Astrocyte (in vitro differentiated cells and primary cell): ENCODE measurements at regions not wholly inside any gene's neighbourhood (a gene's known extent, or its start where the extent isn't known, plus 50 kb on each side); places are given as distances from the start of the nearest gene placed in this dataset.

ENCODE experiments used
- DNase-seq: peaks from one replicate; pipeline ENCODE4 v3.0.0-alpha.2; 2010; ENCODE audit warnings: low read depth
- FAIRE-seq: peaks from 2 replicates; lab custom pipeline; 2011; peaks lifted over from hg19 to GRCh38; lab: Jason Lieb, UNC
- H2AFZ ChIP-seq: 2 replicates; pipeline ENCODE4 v1.6.0; 2012; ENCODE audit warnings: low read depth, low read length, inconsistent platforms
- H3K27ac ChIP-seq: 2 replicates; pipeline ENCODE4 v1.5.1; 2011; ENCODE audit warnings: low read depth, low read length, inconsistent platforms
- H3K27me3 ChIP-seq: 2 replicates; pipeline ENCODE4 v1.6.0; 2011; ENCODE audit warnings: low read length, inconsistent platforms; ENCODE audit not compliant: insufficient read depth
- H3K36me3 ChIP-seq: 2 replicates; pipeline ENCODE4 v1.5.1; 2011; ENCODE audit warnings: low read length, inconsistent platforms; ENCODE audit not compliant: insufficient read depth
- H3K4me1 ChIP-seq: 2 replicates; pipeline ENCODE4 v1.5.1; 2011; ENCODE audit warnings: low read length, inconsistent platforms; ENCODE audit not compliant: insufficient read depth
- H3K4me2 ChIP-seq: 2 replicates; pipeline ENCODE4 v1.6.0; 2012; ENCODE audit warnings: low read length, inconsistent platforms
- H3K4me3 ChIP-seq: 2 replicates; pipeline ENCODE4 v1.5.1; 2011; ENCODE audit warnings: low read depth, mild to moderate bottlenecking, low read length, inconsistent platforms; ENCODE audit not compliant: insufficient read depth
- H3K79me2 ChIP-seq: 2 replicates; pipeline ENCODE4 v1.6.0; 2012; ENCODE audit warnings: mild to moderate bottlenecking, low read length, inconsistent platforms; ENCODE audit not compliant: insufficient read depth
- H3K9ac ChIP-seq: 2 replicates; pipeline ENCODE4 v1.6.0; 2012; ENCODE audit warnings: mild to moderate bottlenecking, low read length, inconsistent platforms
- H3K9me3 ChIP-seq: 2 replicates; pipeline ENCODE4 v1.5.1; 2012; ENCODE audit warnings: low read depth, mild to moderate bottlenecking, low read length, inconsistent platforms; ENCODE audit not compliant: insufficient read depth
- H4K20me1 ChIP-seq: 2 replicates; pipeline ENCODE4 v1.6.0; 2012; ENCODE audit warnings: low read length, inconsistent platforms; ENCODE audit not compliant: insufficient read depth
- H3K27ac Mint-ChIP-seq: one replicate; pipeline ENCODE4 v1.8.0; 2021; ENCODE audit warnings: mild to moderate bottlenecking, mixed read lengths; ENCODE audit not compliant: unreplicated experiment
- H3K27me3 Mint-ChIP-seq: one replicate; pipeline ENCODE4 v1.8.0; 2021; ENCODE audit warnings: low read depth, mixed read lengths; ENCODE audit not compliant: unreplicated experiment
- H3K36me3 Mint-ChIP-seq: one replicate; pipeline ENCODE4 v1.8.0; 2021; ENCODE audit warnings: low read depth, mixed read lengths; ENCODE audit not compliant: unreplicated experiment
- H3K4me1 Mint-ChIP-seq: one replicate; pipeline ENCODE4 v1.8.0; 2021; ENCODE audit warnings: low read depth, mixed read lengths; ENCODE audit not compliant: unreplicated experiment
- H3K4me3 Mint-ChIP-seq: one replicate; pipeline ENCODE4 v1.8.0; 2021; ENCODE audit warnings: mild to moderate bottlenecking, moderate library complexity, mixed read lengths; ENCODE audit not compliant: unreplicated experiment
- H3K9me3 Mint-ChIP-seq: one replicate; pipeline ENCODE4 v1.8.0; 2021; ENCODE audit warnings: mild to moderate bottlenecking, mixed read lengths; ENCODE audit not compliant: unreplicated experiment
- CTCF ChIP-seq: IDR thresholded peaks from 2 replicates; pipeline ENCODE4 v1.5.1; 2011; ENCODE audit warnings: low read depth, mild to moderate bottlenecking, inconsistent platforms, low read length, moderate library complexity; ENCODE audit not compliant: insufficient read depth
- EZH2 ChIP-seq: IDR thresholded peaks from 2 replicates; pipeline ENCODE4 v1.6.1; 2012; ENCODE audit warnings: mild to moderate bottlenecking, low read length, inconsistent platforms; ENCODE audit not compliant: insufficient read depth

DNA sequence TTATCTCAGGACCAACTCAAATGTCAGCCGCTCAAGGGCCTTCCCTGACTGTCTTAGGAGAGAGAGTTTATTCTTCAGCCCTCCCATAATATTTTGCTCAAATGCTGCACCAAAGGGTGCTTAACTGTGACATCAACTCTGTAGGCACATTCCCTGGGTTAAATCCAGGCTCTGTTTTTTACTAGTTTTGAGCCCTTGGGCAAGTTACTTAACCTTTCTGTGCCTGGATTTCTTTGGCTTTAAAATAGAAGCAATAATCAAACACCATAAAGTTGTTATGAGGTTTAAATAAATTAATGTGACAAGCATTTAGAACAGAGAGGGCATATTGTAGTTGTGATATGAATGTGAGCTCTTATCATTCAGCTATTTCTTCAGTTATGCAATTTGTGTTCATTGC is 54.2 kb upstream of the LIMCH1 start:
- Histone ChIP-seq H2AFZ (no peak overlapping the region), H3K27me3 (peaks cover 2% of the 10 kb centered on the region), H3K4me2 (no peak overlapping the region), H3K9ac (no peak overlapping the region), H3K27ac (no peak overlapping the region), H4K20me1 (no peaks in the 10 kb centered on the region), H3K4me1 (no peaks in the 10 kb centered on the region), H3K9me3 (no peaks in the 10 kb centered on the region), H3K79me2 (no peaks in the 10 kb centered on the region), H3K4me3 (no peak overlapping the region), H3K36me3 (no peaks in the 10 kb centered on the region)
- Mint-ChIP-seq H3K36me3 (no peaks in the 10 kb centered on the region), H3K4me3 (no peak overlapping the region), H3K27ac (no peak overlapping the region), H3K9me3 (peaks cover 2% of the 10 kb centered on the region), H3K4me1 (no peaks in the 10 kb centered on the region), H3K27me3 (peaks cover 10% of the 10 kb centered on the region)
- FAIRE-seq, result no peak
- TF ChIP-seq EZH2 (no peak), CTCF (no peak)
- DNase-seq, result no peak

DNA sequence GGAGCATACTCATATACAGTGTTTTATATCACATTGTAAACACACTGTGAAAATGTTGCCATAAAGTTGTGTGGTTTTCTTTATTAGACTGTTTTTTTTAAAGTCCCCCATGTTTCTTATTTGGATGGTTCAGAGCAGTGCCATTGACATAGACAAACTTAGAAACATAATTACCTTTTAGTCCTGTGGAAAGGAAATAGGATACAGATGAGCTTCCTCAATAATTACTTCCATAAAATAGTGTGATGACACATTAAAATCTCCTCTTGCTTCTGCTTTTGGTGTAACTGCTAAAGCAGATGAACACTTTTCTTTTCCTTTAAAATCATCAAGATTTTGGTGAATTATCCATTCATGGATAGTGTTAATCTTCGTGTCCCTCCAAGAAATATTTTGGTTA is 52.9 kb upstream of the LIMCH1 start:
- no peaks in the 10 kb centered on the region for H4K20me1 ChIP-seq
- Mint-ChIP-seq H3K4me3 (no peak overlapping the region), H3K4me1 (no peaks in the 10 kb centered on the region), H3K27ac (no peak overlapping the region), H3K27me3 (peaks cover 10% of the 10 kb centered on the region), H3K36me3 (no peaks in the 10 kb centered on the region), H3K9me3 (peaks cover 2% of the 10 kb centered on the region)
- H2AFZ ChIP-seq, result no peak overlapping the region
- peaks cover 2% of the 10 kb centered on the region for H3K27me3 ChIP-seq
- no peaks in the 10 kb centered on the region for H3K36me3 ChIP-seq
- FAIRE-seq (no peak), DNase-seq (no peak)
- no peak overlapping the region for H3K9ac ChIP-seq
- no peak overlapping the region for H3K27ac ChIP-seq
- TF ChIP-seq CTCF (no peak), EZH2 (no peak)
- no peak overlapping the region for H3K4me3 ChIP-seq
- H3K9me3 ChIP-seq, result no peaks in the 10 kb centered on the region
- no peak overlapping the region for H3K4me2 ChIP-seq
- H3K79me2 ChIP-seq, result no peaks in the 10 kb centered on the region
- no peaks in the 10 kb centered on the region for H3K4me1 ChIP-seq

DNA sequence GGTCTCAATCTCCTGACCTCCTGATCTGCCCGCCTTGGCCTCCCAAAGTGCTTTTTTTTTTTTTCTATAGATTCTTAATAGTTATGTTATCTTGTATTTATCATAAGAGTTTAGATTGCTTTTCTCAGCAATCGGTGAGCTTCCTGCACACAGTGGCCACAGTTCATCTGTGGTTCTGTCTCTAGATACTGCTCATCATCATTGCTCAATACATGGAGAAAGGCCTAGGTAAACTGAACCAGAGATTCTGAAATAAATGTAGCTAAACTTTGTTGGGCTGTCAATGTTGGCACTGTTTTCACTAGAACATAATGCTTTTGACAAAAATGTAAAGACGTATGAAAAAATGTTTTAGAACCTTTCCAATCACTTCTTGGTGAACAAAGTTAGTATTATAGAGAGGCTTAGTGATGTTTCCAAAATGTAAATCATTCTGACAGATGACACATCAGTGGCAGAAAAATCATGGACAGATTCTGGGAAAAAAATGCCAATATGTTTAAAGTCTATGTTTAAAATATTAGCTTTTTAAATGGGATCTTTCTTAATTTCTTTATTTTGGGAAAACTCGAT is 50.0 kb upstream of the LIMCH1 start:
- Histone ChIP-seq H3K9ac (no peak overlapping the region), H3K36me3 (no peaks in the 10 kb centered on the region), H3K27me3 (peaks cover 2% of the 10 kb centered on the region), H3K9me3 (no peaks in the 10 kb centered on the region), H3K27ac (no peak overlapping the region), H3K4me2 (no peak overlapping the region), H3K4me3 (no peak overlapping the region), H2AFZ (no peak overlapping the region), H3K79me2 (no peaks in the 10 kb centered on the region), H4K20me1 (no peaks in the 10 kb centered on the region), H3K4me1 (no peaks in the 10 kb centered on the region)
- Mint-ChIP-seq H3K36me3 (no peaks in the 10 kb centered on the region), H3K27ac (no peak overlapping the region), H3K27me3 (peaks cover 10% of the 10 kb centered on the region), H3K4me1 (no peaks in the 10 kb centered on the region), H3K4me3 (no peak overlapping the region), H3K9me3 (peaks cover 13% of the 10 kb centered on the region)
- TF ChIP-seq CTCF (no peak), EZH2 (no peak)
- no peak for DNase-seq
- no peak for FAIRE-seq
